ENCODE measurements at regions not wholly inside any gene's neighbourhood (a gene's known extent, or its start where the extent isn't known, plus 50 kb on each side); places are given as distances from the start of the nearest gene placed in this dataset.
"Not testable (repeated sequence)": the region's sequence is repeated elsewhere in the genome, so short reads cannot be mapped to it uniquely, and the experiment has no call there.

- H3K27ac Mint-ChIP-seq; H3K9me3 Mint-ChIP-seq; H3K4me1 Mint-ChIP-seq; H3K4me3 Mint-ChIP-seq; DNase-seq; H3K27me3 Mint-ChIP-seq (ENCODE audit: low read depth in 3 of 3); H3K36me3 Mint-ChIP-seq: not testable (repeated sequence)
Measured at GRCh38 chr14:19304918-19305317, 129.2 kb downstream of the POTEG start.

- not testable (repeated sequence) for H3K36me3 Mint-ChIP-seq; H3K9me3 Mint-ChIP-seq; H3K27ac Mint-ChIP-seq; H3K27me3 Mint-ChIP-seq (ENCODE audit: low read depth in 3 of 3); H3K4me3 Mint-ChIP-seq; DNase-seq; H3K4me1 Mint-ChIP-seq
Measured at GRCh38 chr14:19305776-19306175, 128.4 kb downstream of the POTEG start.

GRCh38 chr14:19306405-19306804 lies 127.7 kb downstream of the POTEG start:
- H3K4me1 Mint-ChIP-seq; H3K36me3 Mint-ChIP-seq; H3K9me3 Mint-ChIP-seq; H3K4me3 Mint-ChIP-seq; H3K27ac Mint-ChIP-seq; H3K27me3 Mint-ChIP-seq (ENCODE audit: low read depth in 3 of 3); DNase-seq: not testable (repeated sequence)

DNA sequence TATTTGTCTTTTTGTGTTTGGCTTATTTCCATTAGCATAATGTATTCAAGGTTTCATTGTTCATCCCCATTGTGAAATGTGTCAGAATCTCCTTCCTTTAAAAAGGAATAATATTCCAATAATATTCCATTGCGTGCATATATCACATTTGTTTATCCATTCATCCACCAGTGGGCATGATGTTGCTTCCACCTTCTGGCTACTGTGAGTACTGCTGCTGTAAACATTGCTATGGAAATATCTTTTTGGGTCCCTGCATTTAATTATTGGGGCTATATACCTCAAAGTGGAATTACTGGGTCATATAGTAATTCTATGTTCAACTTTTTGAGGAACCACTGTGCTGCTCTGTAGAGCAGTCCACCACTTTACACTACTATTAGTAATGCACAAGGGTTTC lies 123.1 kb downstream of the POTEG start:
- DNase-seq; H3K27me3 Mint-ChIP-seq (ENCODE audit: low read depth in 3 of 3); H3K4me1 Mint-ChIP-seq; H3K9me3 Mint-ChIP-seq; H3K36me3 Mint-ChIP-seq; H3K4me3 Mint-ChIP-seq; H3K27ac Mint-ChIP-seq: not testable (repeated sequence)

GRCh38 chr14:19330678-19331077 lies 103.5 kb downstream of the POTEG start:
- not testable (repeated sequence) for H3K36me3 Mint-ChIP-seq; DNase-seq; H3K4me3 Mint-ChIP-seq; H3K27ac Mint-ChIP-seq; H3K4me1 Mint-ChIP-seq; H3K27me3 Mint-ChIP-seq (ENCODE audit: low read depth in 3 of 3); H3K9me3 Mint-ChIP-seq

DNA sequence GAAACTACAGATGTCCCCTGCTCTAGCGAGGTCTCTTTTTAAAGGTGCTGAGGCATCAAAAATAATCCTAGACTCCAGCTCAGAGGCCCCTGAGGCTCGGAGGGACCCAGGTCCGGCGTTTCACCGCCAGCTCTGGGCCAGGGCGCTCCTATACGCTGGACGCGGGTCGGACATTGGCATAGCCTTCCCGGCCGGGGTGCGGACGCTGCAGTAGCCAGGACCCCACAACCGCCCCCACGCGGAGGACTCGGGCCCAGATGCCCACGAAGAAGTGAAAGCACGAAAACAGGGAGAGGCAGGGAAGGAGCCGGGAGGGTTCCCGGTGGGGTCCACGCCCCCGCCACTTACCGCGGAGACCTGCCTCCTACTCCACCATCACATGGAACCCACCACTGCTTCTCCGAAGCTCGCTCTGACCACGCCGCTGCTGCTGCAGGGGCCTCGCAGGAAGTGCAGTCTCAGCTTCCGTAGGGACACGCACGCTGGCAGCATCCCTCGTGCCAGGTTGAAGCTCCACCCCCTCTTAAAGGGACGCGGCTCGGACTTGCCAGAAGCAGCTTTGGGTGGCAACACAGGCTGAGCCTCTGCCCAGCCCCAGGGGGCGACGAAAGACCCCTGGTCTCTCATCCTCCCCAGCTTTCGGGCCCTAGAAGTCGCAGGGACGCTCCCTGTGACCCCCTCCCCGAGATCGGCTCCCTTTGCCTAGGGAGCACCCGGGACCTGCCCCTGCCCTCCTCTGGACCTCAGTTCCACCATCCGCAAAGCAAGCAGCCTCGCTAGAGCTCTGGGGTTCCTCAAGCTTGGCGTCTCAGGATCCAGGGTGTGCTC lies 96.7 kb downstream of the POTEG start:
- not testable (repeated sequence) for H3K27me3 Mint-ChIP-seq (ENCODE audit: low read depth in 3 of 3); H3K4me3 Mint-ChIP-seq; H3K4me1 Mint-ChIP-seq; H3K27ac Mint-ChIP-seq; DNase-seq; H3K36me3 Mint-ChIP-seq; H3K9me3 Mint-ChIP-seq

DNA sequence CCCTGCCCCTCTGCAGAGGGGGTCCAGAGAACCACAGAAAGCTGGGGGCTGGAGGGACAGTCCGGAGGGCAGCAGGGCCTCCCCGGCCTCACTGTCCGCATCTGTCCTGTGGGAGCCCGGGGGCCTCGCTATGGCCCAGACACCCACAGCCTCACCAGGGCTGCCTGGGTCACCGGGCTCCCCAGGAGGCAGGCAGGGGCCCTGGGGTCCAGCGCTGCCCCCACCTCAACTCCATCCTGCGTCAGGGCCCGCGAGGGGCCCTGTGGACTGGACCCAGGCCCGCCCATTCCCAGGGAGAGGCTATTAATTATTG lies 96.1 kb downstream of the POTEG start:
- DNase-seq; H3K36me3 Mint-ChIP-seq; H3K4me1 Mint-ChIP-seq; H3K27me3 Mint-ChIP-seq (ENCODE audit: low read depth in 3 of 3); H3K27ac Mint-ChIP-seq; H3K9me3 Mint-ChIP-seq; H3K4me3 Mint-ChIP-seq: not testable (repeated sequence)

DNA sequence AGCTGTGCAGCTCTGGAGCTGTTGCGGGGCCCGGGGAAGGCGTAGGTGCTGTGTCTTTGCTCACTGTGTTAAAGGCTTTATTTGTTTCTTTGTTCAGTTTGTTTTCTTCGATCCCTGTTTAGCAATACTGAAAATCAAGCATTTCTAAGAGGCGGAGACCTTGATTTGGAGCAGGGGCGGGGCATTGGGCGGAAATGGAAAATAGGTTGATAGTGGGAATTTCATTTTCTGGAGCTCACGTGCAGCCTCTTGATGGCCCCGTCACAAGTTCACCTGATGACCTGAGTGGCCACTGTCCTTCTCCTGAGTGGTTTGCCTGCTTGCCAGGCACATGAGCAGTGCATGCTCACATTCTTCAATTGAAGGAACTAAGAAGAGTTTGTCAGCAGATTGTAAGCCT lies 93.2 kb downstream of the POTEG start:
- H3K4me1 Mint-ChIP-seq; DNase-seq; H3K4me3 Mint-ChIP-seq; H3K36me3 Mint-ChIP-seq; H3K27me3 Mint-ChIP-seq (ENCODE audit: low read depth in 3 of 3); H3K27ac Mint-ChIP-seq; H3K9me3 Mint-ChIP-seq: not testable (repeated sequence)

DNA sequence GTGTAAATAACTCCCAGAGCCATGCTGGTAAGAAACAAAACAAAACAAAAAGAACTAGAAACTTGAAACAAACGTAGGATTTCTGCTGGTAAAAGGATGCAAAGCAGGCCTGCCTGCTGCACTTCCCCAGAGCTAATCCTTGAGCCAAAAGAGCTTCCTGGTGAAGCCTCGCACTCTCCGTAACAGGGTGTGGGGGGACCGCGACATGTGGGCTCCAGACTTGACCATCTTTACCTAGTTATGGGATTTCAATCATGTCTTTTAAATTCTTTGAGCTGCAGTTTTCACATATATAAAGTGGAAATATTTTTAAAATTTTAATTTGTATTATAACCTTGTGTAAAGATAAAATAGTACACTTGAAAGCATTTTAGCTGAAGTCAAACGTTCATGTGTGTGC lies 92.5 kb downstream of the POTEG start:
- H3K36me3 Mint-ChIP-seq; DNase-seq; H3K9me3 Mint-ChIP-seq; H3K4me1 Mint-ChIP-seq; H3K27ac Mint-ChIP-seq; H3K27me3 Mint-ChIP-seq (ENCODE audit: low read depth in 3 of 3); H3K4me3 Mint-ChIP-seq: not testable (repeated sequence)

- H3K36me3 Mint-ChIP-seq; H3K9me3 Mint-ChIP-seq; H3K27ac Mint-ChIP-seq; H3K4me3 Mint-ChIP-seq; DNase-seq; H3K27me3 Mint-ChIP-seq (ENCODE audit: low read depth in 3 of 3); H3K4me1 Mint-ChIP-seq: not testable (repeated sequence)
Measured at GRCh38 chr14:19344261-19344660, 89.9 kb downstream of the POTEG start.

DNA sequence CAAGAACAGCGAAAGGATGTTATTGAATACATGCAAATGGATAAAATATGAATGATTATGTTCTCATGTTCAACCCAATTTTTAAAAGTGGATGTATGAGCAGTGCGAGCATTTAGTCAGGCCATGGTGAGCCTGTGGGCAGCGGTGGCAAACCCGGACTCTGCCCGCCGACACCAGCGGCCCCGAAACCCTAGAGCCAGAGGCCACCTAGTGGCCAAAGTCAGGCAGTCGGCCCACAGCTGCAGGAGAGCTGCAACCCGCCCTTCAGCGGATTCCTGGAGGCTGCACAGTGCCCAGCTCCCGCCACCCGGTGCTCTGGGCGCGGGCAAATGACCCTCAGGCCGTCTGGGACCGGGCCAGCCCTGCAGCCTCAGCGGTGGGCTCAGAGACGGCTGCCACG lies 89.5 kb downstream of the POTEG start:
- not testable (repeated sequence) for DNase-seq; H3K4me3 Mint-ChIP-seq; H3K27me3 Mint-ChIP-seq (ENCODE audit: low read depth in 3 of 3); H3K27ac Mint-ChIP-seq; H3K9me3 Mint-ChIP-seq; H3K4me1 Mint-ChIP-seq; H3K36me3 Mint-ChIP-seq

- DNase-seq; H3K27ac Mint-ChIP-seq; H3K4me3 Mint-ChIP-seq; H3K27me3 Mint-ChIP-seq (ENCODE audit: low read depth in 3 of 3); H3K9me3 Mint-ChIP-seq; H3K36me3 Mint-ChIP-seq; H3K4me1 Mint-ChIP-seq: not testable (repeated sequence)
Measured at GRCh38 chr14:19345298-19345911, 88.7 kb downstream of the POTEG start.

DNA sequence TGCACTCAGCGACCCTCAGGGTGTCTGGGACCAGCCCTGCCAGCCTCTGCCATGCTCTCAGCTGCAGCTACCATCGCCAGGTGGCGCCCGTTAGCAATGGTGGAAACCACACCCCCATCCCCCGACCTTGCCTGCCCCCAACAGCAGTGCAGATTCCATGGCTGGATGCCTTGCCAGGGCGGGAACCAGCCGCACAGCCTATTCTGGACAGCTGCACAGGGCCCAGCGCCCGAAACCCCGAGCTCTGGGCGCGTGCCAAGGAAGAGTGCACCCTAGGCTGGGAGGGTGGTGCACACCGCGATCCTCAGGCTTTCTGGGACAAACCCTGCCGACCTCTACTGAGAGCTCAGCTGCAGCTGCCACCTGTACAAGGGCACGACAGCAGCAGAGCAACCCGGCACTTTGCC lies 88.1 kb downstream of the POTEG start:
- H3K36me3 Mint-ChIP-seq; H3K27me3 Mint-ChIP-seq (ENCODE audit: low read depth in 3 of 3); H3K4me3 Mint-ChIP-seq; H3K9me3 Mint-ChIP-seq; DNase-seq; H3K4me1 Mint-ChIP-seq; H3K27ac Mint-ChIP-seq: not testable (repeated sequence)

GRCh38 chr14:19346636-19347035 lies 87.5 kb downstream of the POTEG start:
- H3K36me3 Mint-ChIP-seq; H3K9me3 Mint-ChIP-seq; H3K27ac Mint-ChIP-seq; H3K27me3 Mint-ChIP-seq (ENCODE audit: low read depth in 3 of 3); H3K4me1 Mint-ChIP-seq; DNase-seq; H3K4me3 Mint-ChIP-seq: not testable (repeated sequence)

DNA sequence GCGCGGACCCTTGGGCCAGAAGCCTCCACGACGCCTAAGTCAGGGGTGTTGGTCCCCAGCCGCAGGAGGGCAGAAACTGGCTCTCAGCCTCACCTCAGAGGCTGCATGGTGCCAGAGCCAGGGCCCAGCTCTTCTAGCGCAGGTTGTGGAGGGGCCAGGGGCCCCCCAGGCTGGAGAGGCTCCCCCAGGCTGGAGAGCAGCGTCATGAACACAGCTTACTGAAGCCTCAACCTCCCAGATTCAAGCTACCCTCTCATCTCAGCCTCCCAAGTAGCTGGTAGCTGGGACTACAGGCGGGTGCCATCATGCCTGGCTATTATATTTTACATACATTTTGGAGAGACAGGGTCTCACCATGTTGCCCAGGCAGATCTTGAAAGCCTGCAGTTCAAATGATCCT lies 87.0 kb downstream of the POTEG start:
- not testable (repeated sequence) for H3K4me1 Mint-ChIP-seq; H3K27me3 Mint-ChIP-seq (ENCODE audit: low read depth in 3 of 3); H3K36me3 Mint-ChIP-seq; H3K9me3 Mint-ChIP-seq; H3K27ac Mint-ChIP-seq; H3K4me3 Mint-ChIP-seq; DNase-seq

All from immature natural killer cell (primary cell).